ENCODE measurements at regions not wholly inside any gene's neighbourhood (a gene's known extent, or its start where the extent isn't known, plus 50 kb on each side); places are given as distances from the start of the nearest gene placed in this dataset.

- WGBS, 3 donors: 82 to 87% (median 84%) methylated on average over 5 of the region's 5 CpGs
- Histone ChIP-seq H3K4me3 (no peak overlapping the region), H3K27ac (no peak overlapping the region), H3K4me1 (no peaks in the 10 kb centered on the region), H3K9me3 (peaks cover 3% of the 10 kb centered on the region), H3K27me3 (ENCODE audit: insufficient read depth in 3 of 3, low read length in 2 of 3) (no peaks in the 10 kb centered on the region), H3K36me3 (ENCODE audit: insufficient read depth in 1 of 2, low read depth in 1 of 2) (no peaks in the 10 kb centered on the region)
- no peak for ATAC-seq
- intact Hi-C loops (cut with DNase I): no loop called here
- TF ChIP-seq CTCF (IDR thresholded peaks at IDR 0.05): no peak
- no peak for DNase-seq
Observed at GRCh38 chr11:19435306-19435989, 194.7 kb upstream of the E2F8 start.

DNA sequence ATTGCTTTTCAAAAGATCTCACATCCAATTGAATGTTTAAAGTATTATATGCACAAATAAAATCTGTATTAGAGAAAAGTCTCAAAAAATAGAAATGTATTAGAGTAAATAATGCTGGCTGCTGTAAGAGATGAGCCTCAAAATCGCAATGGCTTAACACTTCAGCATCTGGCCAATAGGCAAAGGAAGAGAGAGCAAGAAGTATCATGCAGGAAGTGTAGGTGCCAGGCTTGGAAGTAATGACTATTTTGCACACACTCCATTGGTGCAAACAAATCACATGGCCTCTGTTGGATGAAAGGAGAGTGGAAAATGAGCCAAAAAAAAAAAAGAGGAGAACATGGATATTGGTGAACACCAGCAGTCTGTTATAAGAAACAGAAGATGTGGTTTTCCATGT is 193.0 kb upstream of the E2F8 start:
- 53 to 85% (median 66%) methylated on average over 1 of the region's 1 CpG for WGBS, 3 donors
- no peak overlapping the region for H3K27ac ChIP-seq
- TF ChIP-seq CTCF (IDR thresholded peaks at IDR 0.05): no peak

GRCh38 chr11:19433367-19433766 is 192.6 kb upstream of the E2F8 start:
- peaks cover 0 to 11% (median 0%) of the 10 kb centered on the region in 3 donors for H3K27me3 ChIP-seq (ENCODE audit: insufficient read depth in 3 of 3, low read length in 2 of 3)
- H3K36me3 ChIP-seq (ENCODE audit: insufficient read depth in 1 of 2, low read depth in 1 of 2): no peaks in the 10 kb centered on the region
- no peak for TF ChIP-seq CTCF (IDR thresholded peaks at IDR 0.05)
- no peak overlapping the region for H3K4me3 ChIP-seq
- H3K9me3 ChIP-seq: peaks cover 3% of the 10 kb centered on the region
- ATAC-seq (no peak), DNase-seq (no peak)
- no peaks in the 10 kb centered on the region for H3K4me1 ChIP-seq
- H3K27ac ChIP-seq: no peak overlapping the region
- 88 to 92% (median 92%) methylated on average over 2 of the region's 2 CpGs for WGBS, 3 donors
- intact Hi-C loops (cut with DNase I): no loop called here

More for the DNA sequence above, 193.0 kb upstream of the E2F8 start:
- no peak overlapping the region for H3K4me3 ChIP-seq
- DNase-seq (no peak), ATAC-seq (no peak)
- peaks cover 3% of the 10 kb centered on the region for H3K9me3 ChIP-seq
- no peaks in the 10 kb centered on the region for H3K4me1 ChIP-seq
- intact Hi-C loops (cut with DNase I): no loop called here
- H3K27me3 ChIP-seq (ENCODE audit: insufficient read depth in 3 of 3, low read length in 2 of 3): peaks cover 0 to 10% (median 0%) of the 10 kb centered on the region in 3 donors
- H3K36me3 ChIP-seq (ENCODE audit: insufficient read depth in 1 of 2, low read depth in 1 of 2): no peaks in the 10 kb centered on the region

GRCh38 chr11:19432370-19433061 is 191.8 kb upstream of the E2F8 start:
- no peak overlapping the region for H3K27ac ChIP-seq
- TF ChIP-seq CTCF (IDR thresholded peaks at IDR 0.05): no peak
- H3K4me1 ChIP-seq: no peaks in the 10 kb centered on the region
- peaks cover 3% of the 10 kb centered on the region for H3K9me3 ChIP-seq
- no peak overlapping the region for H3K4me3 ChIP-seq
- ATAC-seq (peak in 1 of 4 donors; percentile 44), DNase-seq (no peak)
- H3K36me3 ChIP-seq (ENCODE audit: insufficient read depth in 1 of 2, low read depth in 1 of 2): no peaks in the 10 kb centered on the region
- peaks cover 0 to 11% (median 0%) of the 10 kb centered on the region in 3 donors for H3K27me3 ChIP-seq (ENCODE audit: insufficient read depth in 3 of 3, low read length in 2 of 3)
- 48 to 62% (median 51%) methylated on average over 3 of the region's 3 CpGs for WGBS, 3 donors
- intact Hi-C loops (cut with DNase I): no loop called here
